ENCODE measurements at regions not wholly inside any gene's neighbourhood (a gene's known extent, or its start where the extent isn't known, plus 50 kb on each side); places are given as distances from the start of the nearest gene placed in this dataset.
"Not testable (repeated sequence)": the region's sequence is repeated elsewhere in the genome, so short reads cannot be mapped to it uniquely, and the experiment has no call there.

DNA sequence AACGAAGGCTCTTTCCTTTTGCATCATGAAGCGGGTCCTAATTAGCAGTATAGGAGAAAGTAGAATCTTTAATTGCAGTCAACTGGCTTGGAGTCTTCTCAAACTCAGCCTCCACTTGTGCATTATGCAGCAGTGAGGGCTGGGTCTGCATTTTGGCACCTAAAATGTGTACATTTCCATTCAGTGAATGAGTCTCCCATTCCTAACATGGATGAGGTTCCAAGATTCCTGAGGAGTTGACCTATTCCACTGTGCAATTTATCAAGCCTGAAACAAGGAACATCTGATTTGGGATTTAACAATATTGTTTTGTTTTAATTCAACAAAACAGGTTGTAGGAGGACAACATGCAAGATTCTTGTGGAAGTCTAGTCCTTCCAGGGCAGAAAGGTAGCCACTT is 171.8 kb upstream of the S1PR3 start:
- DNase-seq, result no peak

DNA sequence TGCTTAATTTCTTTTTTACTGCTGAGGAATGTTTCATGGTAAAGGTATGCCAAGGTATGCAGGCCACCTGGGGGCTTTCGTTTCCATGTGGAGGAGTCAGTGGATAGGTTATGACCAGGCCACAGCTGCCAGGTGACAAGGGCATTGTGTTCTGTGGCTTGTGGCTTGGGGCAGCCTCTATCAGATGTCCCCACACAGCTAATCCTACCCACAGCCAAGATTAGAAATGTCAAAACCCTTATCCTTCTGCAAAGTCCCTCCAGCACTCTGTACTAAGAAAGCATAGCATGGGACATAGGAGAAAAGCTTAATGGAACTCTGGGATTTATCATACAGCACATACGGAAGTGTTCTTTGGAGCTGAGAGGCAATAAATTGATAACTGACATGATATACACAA is 171.2 kb upstream of the S1PR3 start:
- DNase-seq, result no peak

DNA sequence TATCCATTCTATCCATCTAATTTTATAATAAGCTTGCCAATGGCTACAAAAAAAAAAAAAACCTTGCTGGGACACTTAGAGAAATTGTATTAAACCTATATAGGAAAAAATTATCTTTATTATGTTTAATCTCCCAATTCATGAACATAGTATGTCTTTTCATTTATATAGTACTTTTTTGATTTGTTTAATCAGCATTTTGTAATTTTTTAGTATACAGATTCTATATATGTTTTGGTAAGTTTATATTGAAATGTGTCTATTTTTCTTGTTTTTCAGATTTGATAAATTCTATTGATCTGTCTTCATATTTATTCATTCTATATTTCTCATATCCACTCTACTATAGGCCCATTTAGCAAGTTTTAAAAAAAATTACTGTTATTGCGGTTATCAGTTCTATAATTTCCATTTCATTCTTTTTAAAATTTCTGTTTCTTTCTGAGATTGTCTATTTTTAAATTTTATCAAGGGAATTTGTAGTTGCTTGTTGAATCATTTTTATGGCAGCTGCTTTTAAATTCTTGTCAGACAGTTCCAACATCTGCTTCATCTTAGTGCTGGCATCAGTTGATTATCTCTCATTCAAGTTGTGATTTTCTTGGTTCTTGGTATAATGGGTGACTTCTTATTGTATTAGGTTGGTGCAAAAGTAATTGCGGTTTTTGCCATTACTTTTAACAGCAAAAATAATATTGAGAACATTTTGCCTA is 170.1 kb upstream of the S1PR3 start:
- DNase-seq, result no peak

DNA sequence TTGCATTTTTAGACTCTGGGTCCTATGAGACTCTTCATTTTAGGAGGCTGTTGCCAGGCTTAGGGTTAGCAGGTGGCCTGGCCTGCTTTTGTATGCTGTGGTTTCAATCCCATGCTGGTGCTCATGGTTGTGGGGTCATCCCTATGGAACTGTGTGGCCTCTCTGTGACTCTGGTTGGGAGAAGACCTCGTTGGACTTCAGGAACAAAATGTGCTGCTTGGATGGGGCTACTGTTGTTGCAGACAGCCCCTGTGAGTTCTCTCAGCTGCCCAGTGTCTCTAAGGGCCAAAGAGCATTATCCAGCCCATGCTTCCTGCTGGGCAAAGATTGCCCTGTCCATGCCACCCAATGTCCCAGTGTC is 169.5 kb upstream of the S1PR3 start:
- DNase-seq, result no peak

DNA sequence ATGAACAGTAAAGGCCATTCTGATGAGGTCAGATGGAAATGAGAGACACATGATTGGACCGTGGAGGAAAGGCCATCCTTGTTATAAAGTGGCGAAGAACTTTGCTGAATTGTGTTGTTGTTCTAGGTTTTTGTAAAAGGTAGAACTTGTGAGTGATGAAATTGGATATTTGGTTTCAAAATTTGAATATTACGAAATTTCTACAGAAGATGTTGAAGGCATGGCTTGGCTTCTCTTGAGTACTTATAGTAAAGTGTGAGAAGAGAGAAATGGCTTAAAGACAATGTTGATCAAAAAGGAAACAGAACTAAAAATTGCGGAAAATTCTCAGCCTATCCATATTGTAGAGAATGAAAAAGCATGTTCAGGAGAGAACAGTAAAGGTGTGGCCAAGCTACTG is 166.6 kb upstream of the S1PR3 start:
- no peak for DNase-seq

DNA sequence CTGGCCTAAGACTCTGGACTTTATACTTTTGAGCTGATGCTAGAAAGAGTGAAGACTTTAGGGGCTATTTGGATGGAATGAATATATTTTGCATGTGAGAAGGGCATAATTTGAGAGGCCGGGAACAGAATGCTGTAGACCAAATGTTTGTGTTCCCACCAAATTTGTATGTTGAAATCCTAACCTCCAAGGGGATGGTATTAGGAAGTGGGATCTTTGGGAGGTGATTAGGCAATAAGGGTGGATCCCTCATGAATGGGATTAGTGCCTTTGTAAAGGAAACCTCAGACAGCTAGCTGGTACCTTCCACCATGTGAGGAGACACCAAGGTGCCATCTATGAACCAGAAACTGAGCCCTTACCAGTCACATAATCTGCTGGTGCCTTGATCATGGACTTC is 165.1 kb upstream of the S1PR3 start:
- DNase-seq, result no peak

DNA sequence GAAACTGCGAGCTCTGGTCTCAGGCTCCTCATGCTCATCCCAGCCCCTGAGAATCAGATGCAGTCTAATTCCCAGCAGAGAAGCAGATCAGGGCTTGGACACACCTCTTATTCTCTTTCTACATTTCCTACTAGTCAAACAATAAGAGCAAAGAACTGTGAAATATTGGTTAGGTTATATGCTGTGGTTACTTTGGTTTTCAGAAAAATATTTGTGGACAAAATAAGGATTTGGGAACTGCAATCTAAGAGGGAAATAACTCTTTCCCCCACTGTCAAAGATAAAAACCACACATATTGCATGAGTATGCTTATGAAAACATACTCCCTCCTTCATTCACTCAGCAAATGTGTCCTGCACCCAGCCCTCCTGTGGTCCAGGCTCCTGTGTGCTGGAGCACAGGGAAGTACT is 164.5 kb upstream of the S1PR3 start:
- DNase-seq, result no peak

DNA sequence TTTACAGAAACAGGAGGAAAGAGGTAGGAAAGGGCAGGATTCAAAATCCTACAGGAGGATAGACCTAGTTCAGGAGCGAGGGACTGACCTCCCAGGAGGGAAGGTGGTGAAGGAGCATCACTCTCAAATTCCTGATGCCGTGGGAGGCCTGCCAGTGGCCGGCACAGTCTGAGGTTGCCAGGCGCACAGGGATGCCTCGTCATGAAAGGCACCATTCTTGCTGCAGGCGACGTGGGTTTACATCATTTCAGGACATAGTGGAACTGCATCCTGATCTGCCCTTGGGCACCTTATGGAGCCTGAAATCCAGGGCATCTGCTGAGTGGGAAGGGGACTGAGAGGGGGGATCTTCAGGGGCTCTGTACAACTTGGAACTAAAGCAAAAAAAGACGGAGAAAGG is 163.2 kb upstream of the S1PR3 start:
- no peak for DNase-seq

DNA sequence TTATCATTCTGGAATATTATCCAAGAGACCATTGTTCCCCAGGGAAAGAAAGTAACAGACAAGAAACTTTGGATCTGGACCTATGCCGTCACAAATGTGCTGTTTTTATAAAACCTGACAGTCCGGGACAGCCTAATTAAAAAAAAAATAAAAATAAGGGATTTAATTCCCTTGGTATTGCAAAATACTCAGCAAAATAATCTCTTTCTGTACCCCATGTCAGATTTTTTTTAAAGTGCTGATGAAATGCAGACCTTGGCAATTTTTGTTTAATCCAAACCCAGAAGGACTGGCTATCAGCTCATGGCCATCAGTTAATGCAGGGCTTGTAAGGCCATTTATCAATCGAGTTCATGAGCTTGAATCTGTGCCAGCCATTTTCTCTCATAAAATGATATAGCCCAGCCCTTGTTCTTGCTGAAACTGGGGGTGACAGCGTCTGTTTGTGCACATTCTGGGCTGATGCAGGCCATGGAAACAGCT is 162.7 kb upstream of the S1PR3 start:
- no peak for DNase-seq

DNA sequence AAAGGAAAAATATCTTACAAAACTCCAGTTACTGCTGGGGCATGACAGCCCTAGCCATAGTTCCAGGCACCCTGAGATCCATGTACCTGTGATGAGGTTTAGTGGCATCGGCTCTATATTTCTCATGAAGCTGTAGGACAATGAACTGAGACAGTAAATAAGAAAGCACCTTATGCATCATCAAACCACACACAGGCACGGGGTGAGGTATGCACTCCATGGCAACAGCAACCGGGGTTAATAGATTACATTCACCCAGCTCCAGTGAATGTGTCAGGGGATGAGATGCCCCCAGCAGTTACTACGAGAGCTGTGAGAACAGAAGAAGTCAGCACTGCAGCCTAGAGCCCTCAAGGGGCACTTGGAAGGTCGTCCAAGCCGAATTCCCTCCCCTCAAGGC is 162.0 kb upstream of the S1PR3 start:
- no peak for DNase-seq

DNA sequence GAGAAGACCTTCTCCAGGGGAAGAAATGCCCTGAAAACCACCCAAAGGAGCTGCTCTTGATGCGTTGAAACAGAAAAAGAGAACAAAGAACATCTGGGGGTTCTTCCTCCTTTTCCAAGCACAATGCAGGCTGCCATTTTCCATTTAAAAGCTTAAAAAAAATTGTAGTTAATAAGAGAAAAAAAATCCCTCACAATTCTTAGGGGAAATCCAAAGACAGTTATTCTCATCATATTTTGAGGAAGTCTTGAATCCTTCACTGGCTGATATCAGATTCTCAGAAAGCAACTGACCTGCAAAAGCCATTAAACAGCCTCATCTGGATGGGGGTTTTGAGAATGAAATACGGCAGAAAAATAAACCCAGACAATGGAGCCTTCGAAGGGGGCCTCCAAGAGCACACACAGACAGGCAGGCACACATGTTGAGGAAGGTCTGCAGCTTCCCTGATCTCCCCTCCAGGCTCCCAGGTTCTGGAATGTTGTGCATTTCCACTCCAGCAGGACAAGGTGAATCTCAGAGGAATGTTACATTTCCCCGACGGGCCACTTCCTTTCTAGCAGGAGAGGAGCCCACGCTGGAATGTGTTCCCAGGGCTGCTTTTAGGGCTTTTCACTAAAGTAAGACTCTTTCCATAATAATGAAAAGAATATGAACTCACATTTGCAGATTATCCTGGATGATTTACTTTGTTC is 159.4 kb upstream of the S1PR3 start:
- DNase-seq, result no peak

DNA sequence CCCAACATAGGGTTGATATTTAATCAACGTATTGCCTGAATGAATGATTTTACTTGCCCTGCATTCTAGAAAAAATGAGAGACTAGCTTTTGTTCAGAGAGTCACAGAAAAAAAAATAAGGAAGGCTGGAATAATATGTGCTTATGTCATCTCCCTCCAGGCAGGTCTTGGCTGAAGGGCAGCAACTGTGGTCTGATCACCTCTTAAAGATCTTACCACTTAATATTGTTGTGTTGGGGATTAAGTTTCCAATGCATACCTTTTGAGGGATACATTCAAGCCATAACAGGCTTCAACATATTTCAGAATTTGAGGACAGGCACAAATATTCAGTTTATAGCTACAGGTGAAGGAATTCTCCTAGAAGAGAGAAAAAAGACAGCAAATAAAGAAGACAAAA is 157.3 kb upstream of the S1PR3 start:
- DNase-seq, result no peak

DNA sequence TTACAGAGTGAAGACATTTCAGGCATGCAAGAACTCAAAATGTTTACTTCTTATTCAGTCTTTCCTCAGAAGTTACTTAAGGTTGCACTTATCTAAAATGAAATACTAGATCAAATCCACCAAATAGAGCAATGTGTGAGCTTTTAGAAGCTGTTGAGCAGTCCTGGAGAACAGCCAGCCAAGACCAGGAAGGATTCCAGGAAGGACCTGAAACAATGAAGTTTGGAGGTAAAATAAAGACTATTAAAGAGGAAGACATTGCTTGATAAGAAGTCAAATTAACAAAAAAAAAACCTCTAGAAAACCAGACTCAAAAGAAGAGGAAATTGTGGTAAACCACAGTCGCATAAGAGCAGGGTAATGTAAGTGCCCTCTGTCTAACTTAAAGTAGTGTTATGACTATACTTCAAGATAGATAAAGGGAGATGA is 156.2 kb upstream of the S1PR3 start:
- DNase-seq, result no peak

DNA sequence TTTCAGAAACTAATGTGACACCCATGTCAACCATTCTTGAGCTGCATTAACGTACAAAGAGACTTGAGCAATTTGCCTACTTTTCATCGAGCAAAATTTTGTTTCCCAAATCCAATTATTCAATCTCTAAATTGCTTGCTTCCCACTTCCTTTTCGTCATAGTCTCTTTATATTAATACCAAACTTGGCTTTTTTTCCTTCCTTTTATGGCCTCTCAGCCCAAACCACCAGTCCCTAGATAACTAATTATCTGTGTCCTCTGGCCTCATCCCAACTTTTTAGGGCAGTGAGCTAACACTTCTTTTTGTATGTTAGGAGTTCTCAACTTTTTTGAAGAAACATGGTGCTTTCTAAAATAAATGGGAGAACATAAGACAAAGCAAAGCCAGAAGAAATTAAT is 155.5 kb upstream of the S1PR3 start:
- no peak for DNase-seq

DNA sequence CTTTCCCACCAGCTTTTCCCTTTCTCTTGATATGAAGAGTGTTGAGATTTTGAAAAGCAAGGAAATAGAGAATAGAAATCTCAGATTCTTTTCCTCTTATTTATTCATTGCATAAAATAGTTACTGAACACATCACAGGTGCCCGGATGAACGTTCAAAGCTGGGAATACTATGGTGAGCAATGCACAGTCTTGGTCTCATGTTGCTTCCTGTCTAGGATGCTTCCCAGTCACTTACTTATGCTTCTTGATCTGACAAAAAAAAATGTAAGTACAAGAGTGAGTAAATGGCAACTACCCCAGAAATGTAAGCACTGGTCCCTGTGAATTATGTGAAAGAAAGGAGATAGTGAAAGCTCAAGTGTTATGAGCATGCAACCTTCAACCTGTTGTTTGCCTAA is 153.5 kb upstream of the S1PR3 start:
- no peak for DNase-seq

DNA sequence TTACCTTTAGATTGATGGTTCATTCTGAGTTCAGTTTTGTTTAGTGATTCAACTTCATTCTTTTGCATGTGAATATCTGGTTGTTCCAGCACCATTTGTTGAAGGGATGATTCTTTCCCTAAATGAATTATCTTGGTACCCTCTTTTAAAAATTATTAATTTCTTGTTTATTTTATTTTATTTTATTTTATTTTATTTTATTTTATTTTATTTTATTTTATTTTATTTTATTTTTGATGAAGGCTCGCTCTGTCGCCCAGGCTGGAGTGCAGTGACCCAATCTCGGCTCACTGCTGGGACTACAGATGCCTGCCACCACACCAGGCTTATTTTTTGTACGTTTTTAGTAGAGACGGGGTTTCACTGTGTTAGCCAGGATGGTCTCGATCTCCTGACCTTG is 141.4 kb upstream of the S1PR3 start:
- DNase-seq, result not testable (repeated sequence)

DNA sequence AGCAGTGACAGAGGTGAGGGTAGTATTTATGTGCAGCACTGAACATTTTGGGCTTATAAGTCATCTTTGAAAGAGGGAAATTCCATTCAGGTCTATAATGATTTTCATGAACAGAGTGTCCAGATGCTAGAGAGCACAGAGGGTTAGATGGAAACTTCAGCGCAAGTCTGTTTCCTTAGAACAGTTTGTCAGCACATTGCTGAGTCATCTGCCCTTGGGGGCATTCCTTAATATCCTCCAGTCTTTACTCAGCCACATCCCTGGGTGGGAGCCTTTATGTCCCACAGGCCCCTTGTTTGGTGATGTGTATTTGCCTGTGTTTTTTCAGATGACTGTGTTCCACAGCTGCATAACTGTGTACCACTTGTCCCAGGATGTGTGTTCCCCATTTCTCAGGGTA is 138.5 kb upstream of the S1PR3 start:
- no peak for DNase-seq

DNA sequence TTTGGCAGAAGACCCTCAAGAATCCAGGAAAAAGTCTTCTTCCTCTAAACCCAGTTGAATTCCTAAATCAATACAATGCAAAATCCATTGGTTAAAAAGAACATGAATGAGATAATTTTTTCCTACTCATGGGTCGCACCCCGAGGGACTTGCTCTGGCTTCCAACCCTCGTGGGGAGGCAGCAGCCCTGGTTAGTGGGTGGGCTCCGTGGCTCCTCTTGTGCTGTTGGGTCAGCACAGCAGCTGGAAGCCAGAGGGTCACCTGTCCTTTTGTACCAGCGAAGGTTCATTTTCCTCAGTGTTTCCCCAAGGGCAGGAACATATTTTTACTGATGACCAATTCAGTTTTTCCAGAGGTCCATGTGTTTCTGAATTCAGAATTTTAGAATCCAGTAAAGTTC is 120.6 kb upstream of the S1PR3 start:
- no peak for DNase-seq

DNA sequence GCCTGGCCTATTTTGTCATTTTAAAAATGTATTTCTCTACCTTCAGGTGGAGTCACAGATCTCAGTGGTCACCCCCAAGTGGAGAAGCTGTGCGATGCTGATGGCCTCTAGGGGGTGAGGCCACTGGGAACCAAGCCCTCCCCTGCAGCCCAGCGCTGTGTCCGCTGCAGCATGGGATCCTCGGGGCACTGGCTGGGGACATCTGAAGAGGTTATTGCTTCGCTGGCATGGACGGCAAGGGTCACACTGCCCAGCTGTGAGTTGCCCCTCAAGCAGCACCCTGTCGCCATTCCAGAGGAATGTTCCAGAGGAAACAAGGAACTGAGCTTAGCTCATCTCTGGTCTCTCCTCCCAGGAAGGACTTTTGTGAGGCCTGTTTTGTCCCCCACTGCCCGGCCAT is 119.6 kb upstream of the S1PR3 start:
- no peak for DNase-seq

DNA sequence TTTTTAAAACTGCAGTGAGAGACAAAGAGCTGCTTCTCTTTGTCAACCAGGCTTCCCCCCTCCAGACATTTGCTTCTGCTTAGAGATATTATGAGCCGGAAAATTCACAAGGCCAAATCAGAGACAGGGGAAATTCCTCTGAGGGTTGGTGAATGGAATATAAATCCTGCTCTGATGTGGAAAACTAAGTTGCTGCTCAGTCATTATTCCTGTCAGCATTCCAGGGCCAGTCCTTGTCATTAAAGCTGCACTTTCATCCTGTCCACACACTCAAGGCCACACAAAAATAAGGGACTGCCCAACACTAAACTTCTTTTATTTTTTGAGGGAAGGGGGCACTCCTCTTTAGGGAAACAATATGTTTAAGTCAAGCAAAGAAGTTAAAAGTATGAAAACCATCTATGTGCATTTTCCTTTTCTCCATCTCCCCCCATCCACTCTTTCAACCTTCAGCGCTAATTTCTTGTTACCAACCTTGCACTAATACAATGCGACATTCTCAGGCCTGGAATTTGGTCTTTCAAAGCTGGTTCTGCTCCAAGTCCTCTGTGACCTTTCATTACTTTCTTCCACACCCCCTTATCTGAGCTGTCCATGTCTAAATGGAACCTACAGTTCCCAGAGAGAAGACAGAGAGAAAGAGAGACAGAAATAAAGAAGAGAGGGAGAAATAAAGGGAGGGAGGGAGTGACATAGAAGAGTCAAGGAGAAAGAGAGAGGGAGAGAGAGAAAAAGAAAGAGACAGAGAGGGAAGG is 118.9 kb upstream of the S1PR3 start:
- no peak for DNase-seq

DNA sequence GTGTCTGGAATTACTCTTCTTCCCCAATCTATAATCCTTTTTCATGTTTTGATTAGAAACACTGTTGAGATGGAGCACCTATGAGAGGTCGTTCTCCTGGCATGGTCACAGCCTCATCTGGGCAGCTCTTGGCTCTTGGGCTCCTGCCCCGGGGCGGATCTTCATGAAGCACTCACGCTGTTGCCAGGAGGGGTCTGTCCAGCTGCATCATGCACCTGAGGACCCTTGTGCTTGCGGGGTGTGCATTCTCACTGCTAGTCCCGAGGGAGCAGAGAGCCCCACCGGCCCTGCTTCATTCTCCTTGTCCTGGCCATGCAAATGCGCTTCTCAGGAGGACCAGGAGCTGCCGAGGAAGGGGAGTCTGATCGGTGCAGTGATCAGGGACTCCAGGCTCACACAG is 117.6 kb upstream of the S1PR3 start:
- DNase-seq, result no peak

DNA sequence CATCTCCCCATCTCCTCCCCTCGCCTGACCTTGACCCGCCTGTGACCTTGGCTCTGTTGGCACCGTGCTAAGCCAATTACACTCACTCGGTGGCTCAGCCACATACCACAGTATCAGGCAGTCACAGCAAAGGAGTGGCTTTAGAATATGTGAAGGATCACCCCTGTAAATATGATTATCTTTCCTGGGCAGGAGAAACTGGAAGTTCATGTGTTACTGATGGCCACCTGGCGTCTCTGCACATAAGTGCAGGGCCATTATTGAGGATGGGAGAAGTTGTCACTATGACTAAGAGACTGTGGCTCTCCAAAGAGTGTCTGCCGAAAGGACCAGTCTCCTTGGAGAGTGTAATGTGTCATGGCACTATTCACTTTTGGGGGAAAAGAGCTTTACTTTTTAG is 116.9 kb upstream of the S1PR3 start:
- no peak for DNase-seq

DNA sequence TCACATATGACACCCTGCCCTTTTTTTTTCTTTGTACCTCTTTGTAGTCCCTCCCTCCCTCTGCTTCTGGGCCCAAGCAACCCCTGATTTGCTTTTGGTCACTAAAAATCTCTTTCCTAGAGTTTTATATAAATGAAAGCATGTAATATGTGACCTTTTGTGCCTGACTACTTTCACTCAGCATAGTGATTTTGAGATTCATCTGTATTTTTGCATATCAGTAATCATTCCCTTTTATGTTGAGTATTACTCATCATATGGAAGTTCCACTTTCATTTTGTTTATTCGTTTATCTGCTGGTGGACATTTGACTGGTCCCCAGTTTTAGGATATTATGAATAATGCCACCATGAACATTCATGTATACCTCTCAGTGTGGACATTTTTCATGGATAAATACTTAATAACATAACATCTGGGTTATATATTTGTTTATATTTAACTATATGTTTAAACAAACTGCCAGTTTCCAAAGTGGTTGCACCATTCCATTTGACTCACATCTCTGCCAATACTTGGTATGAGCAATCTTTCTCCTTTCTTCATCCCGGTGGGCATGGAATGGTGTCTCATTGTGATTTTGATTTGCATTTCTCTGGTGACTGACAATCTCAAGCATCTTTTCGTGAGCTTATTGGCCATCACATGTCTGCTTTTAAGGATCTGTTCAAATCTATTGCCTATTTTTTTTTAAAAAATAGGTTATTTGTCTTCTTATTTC is 115.7 kb upstream of the S1PR3 start:
- DNase-seq, result no peak

DNA sequence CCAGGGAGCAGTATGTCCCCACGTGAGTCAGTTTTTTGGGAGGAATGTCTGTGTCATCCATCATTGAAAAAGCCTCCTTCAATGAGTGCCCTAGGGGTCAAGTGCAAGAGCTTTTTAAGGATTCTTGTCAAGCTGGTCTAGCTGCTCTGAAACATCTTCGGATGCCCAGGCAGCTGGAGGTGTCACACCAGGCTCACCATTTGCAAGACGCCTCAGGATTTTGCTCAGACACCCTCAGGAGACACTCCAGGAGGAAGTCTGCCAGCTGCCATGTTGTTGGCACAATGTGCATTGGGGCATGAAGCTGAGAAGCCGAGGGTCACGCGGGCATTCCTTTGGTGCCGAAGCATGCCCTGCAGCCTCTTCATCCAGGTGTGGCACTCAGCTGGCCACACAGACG is 111.1 kb upstream of the S1PR3 start:
- no peak for DNase-seq

Data from DMS153 (cell line).